PC-9 (cell line): ENCODE measurements at regions not wholly inside any gene's neighbourhood (a gene's known extent, or its start where the extent isn't known, plus 50 kb on each side); places are given as distances from the start of the nearest gene placed in this dataset.
A peak's percentile ranks its signal among the peaks of the same experiment; 100 is the strongest.

ENCODE experiments used
- BruUV-seq: library from RNA; stranded (reverse); fragments of 400-500 nt; replicated peaks from 2 replicates; lab custom pipeline; 2021; lab: Mats Ljungman, UMichigan
- CTCF ChIA-PET: fragments of 300-600 bp; sonication (Branson Sonifier 250); formaldehyde crosslinking; loops from one replicate; lab custom pipeline; 2022; ENCODE audit warnings: antibody characterized with exemption; lab: Charles Lee
- POLR2A ChIA-PET: fragments of 300-600 bp; sonication (Branson Sonifier 250); formaldehyde crosslinking; loops from one replicate; lab custom pipeline; 2022; ENCODE audit warnings: antibody characterized with exemption; ENCODE audit not compliant: unreplicated experiment; lab: Charles Lee
- DNase-seq, 2 experiments: peaks; one replicate each; pipeline versions ENCODE4 v3.0.0 to v3.0.0-alpha.2; 2015 to 2022; ENCODE audit warnings: mixed read lengths in 1 of 2
- H2AFZ ChIP-seq: fragments of 200-600 bp; sonication (generic); 2 replicates; pipeline ENCODE4 v1.8.1; 2017; ENCODE audit warnings: antibody characterized with exemption
- H3F3A ChIP-seq: fragments of 200-600 bp; sonication (generic); 2 replicates; pipeline ENCODE4 v1.8.1; 2017; ENCODE audit warnings: antibody characterized with exemption, mild to moderate bottlenecking, low read depth; ENCODE audit not compliant: insufficient read depth
- H3K27ac ChIP-seq: fragments of 200-600 bp; sonication (generic); 2 replicates; pipeline ENCODE4 v1.6.1; 2016; ENCODE audit warnings: mixed run types
- H3K27me3 ChIP-seq: fragments of 200-600 bp; sonication (generic); 2 replicates; pipeline ENCODE4 v1.6.1; 2016; ENCODE audit warnings: low read depth, mixed run types; ENCODE audit not compliant: insufficient read depth
- H3K36me3 ChIP-seq: fragments of 200-600 bp; sonication (generic); 2 replicates; pipeline ENCODE4 v1.6.1; 2016; ENCODE audit warnings: low read depth, mixed run types
- H3K4me1 ChIP-seq: fragments of 200-600 bp; sonication (generic); replicated peaks from 2 replicates; pipeline ENCODE4 v1.6.1; 2016; ENCODE audit warnings: mixed run types; ENCODE audit not compliant: insufficient read depth
- H3K4me2 ChIP-seq: fragments of 200-600 bp; sonication (generic); 2 replicates; pipeline ENCODE4 v1.6.1; 2017; ENCODE audit warnings: mixed run types
- H3K4me3 ChIP-seq: fragments of 200-600 bp; sonication (generic); 2 replicates; pipeline ENCODE4 v1.6.1; 2016; ENCODE audit warnings: mixed run types
- H3K79me2 ChIP-seq: fragments of 200-600 bp; sonication (generic); 2 replicates; pipeline ENCODE4 v1.6.1; 2017; ENCODE audit warnings: low read depth, mixed run types
- H3K9me2 ChIP-seq: fragments of 200-600 bp; sonication (generic); 2 replicates; pipeline ENCODE4 v1.8.1; 2017; ENCODE audit warnings: mild to moderate bottlenecking; ENCODE audit not compliant: insufficient read depth
- H3K9me3 ChIP-seq: fragments of 200-600 bp; sonication (generic); 2 replicates; pipeline ENCODE4 v1.8.1; 2016; ENCODE audit warnings: low read depth; ENCODE audit not compliant: insufficient read depth
- H4K20me1 ChIP-seq: fragments of 200-600 bp; sonication (generic); 2 replicates; pipeline ENCODE4 v1.8.1; 2017; ENCODE audit not compliant: insufficient read depth
- EZH2 ChIP-seq: fragments of 200-600 bp; sonication (generic); IDR thresholded peaks from 2 replicates; pipeline ENCODE4 v1.8.0; 2017; ENCODE audit warnings: antibody characterized with exemption, low read depth
- intact Hi-C: fragments of 100-400 bp; cut with micrococcal nuclease; formaldehyde crosslinking; loops from one replicate; pipeline ENCODE4 v1.10.0; 2022; ENCODE audit not compliant: unreplicated experiment
- TF ChIP-seq, protein P1 (sequence below): fragments of 200-600 bp; sonication (generic); conservative IDR thresholded peaks from 2 replicates; pipeline ENCODE4 v1.6.1; 2017; ENCODE audit warnings: mixed run types, antibody characterized with exemption, mild to moderate bottlenecking, moderate library complexity

- Histone ChIP-seq H3K4me3 (no peak overlapping the region), H3K4me2 (no peak overlapping the region), H3K4me1 (no peaks in the 10 kb centered on the region), H3K9me2 (no peaks in the 10 kb centered on the region), H3K27me3 (no peaks in the 10 kb centered on the region), H3F3A (no peaks in the 10 kb centered on the region), H2AFZ (no peak overlapping the region), H3K27ac (no peak overlapping the region), H4K20me1 (no peaks in the 10 kb centered on the region), H3K79me2 (no peaks in the 10 kb centered on the region), H3K9me3 (no peaks in the 10 kb centered on the region), H3K36me3 (no peaks in the 10 kb centered on the region)
- CTCF ChIA-PET: no interaction called here
- intact Hi-C loops: no loop called here
- no TSS peak for BruUV-seq
- POLR2A ChIA-PET: no interaction called here
- TF ChIP-seq, protein P1, sequence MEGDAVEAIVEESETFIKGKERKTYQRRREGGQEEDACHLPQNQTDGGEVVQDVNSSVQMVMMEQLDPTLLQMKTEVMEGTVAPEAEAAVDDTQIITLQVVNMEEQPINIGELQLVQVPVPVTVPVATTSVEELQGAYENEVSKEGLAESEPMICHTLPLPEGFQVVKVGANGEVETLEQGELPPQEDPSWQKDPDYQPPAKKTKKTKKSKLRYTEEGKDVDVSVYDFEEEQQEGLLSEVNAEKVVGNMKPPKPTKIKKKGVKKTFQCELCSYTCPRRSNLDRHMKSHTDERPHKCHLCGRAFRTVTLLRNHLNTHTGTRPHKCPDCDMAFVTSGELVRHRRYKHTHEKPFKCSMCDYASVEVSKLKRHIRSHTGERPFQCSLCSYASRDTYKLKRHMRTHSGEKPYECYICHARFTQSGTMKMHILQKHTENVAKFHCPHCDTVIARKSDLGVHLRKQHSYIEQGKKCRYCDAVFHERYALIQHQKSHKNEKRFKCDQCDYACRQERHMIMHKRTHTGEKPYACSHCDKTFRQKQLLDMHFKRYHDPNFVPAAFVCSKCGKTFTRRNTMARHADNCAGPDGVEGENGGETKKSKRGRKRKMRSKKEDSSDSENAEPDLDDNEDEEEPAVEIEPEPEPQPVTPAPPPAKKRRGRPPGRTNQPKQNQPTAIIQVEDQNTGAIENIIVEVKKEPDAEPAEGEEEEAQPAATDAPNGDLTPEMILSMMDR: peak; percentile 58
- no peak for TF ChIP-seq EZH2
- DNase-seq: no peak
Observed at GRCh38 chrX:34365471-34365870, 233.4 kb upstream of the FAM47A start.

GRCh38 chrX:34350561-34351335 lies 218.6 kb upstream of the FAM47A start:
- Histone ChIP-seq H3K4me2 (no peak overlapping the region), H3K9me3 (no peaks in the 10 kb centered on the region)

GRCh38 chrX:34343001-34343400 lies 210.9 kb upstream of the FAM47A start:
- H3K9me2 ChIP-seq: no peaks in the 10 kb centered on the region
- intact Hi-C loops: no loop called here
- TF ChIP-seq, protein P1: no peak
- TF ChIP-seq EZH2: no peak
- BruUV-seq: no TSS peak
- no peaks in the 10 kb centered on the region for H3K36me3 ChIP-seq
- H3K4me1 ChIP-seq: no peaks in the 10 kb centered on the region
- H3F3A ChIP-seq: no peaks in the 10 kb centered on the region
- no peak for DNase-seq
- H4K20me1 ChIP-seq: no peaks in the 10 kb centered on the region
- no peak overlapping the region for H3K27ac ChIP-seq
- H3K79me2 ChIP-seq: no peaks in the 10 kb centered on the region
- H2AFZ ChIP-seq: no peak overlapping the region
- ChIA-PET POLR2A (no interaction called here), CTCF (no interaction called here)
- no peak overlapping the region for H3K4me2 ChIP-seq
- H3K4me3 ChIP-seq: no peak overlapping the region
- H3K9me3 ChIP-seq: no peaks in the 10 kb centered on the region
- H3K27me3 ChIP-seq: no peaks in the 10 kb centered on the region

More at GRCh38 chrX:34350561-34351335, 218.6 kb upstream of the FAM47A start:
- intact Hi-C loops: no loop called here
- no peaks in the 10 kb centered on the region for H4K20me1 ChIP-seq
- no TSS peak for BruUV-seq
- H3K27ac ChIP-seq: no peak overlapping the region
- H3K27me3 ChIP-seq: no peaks in the 10 kb centered on the region
- no peak for DNase-seq
- H3K79me2 ChIP-seq: no peaks in the 10 kb centered on the region
- TF ChIP-seq EZH2: no peak
- TF ChIP-seq, protein P1: no peak
- H3F3A ChIP-seq: no peaks in the 10 kb centered on the region
- H3K9me2 ChIP-seq: no peaks in the 10 kb centered on the region
- POLR2A ChIA-PET: no interaction called here
- CTCF ChIA-PET: no interaction called here
- H2AFZ ChIP-seq: no peak overlapping the region
- no peaks in the 10 kb centered on the region for H3K4me1 ChIP-seq
- no peaks in the 10 kb centered on the region for H3K36me3 ChIP-seq
- H3K4me3 ChIP-seq: no peak overlapping the region
